ENCODE measurements at regions not wholly inside any gene's neighbourhood (a gene's known extent, or its start where the extent isn't known, plus 50 kb on each side); places are given as distances from the start of the nearest gene placed in this dataset.
"Not testable (repeated sequence)": the region's sequence is repeated elsewhere in the genome, so short reads cannot be mapped to it uniquely, and the experiment has no call there.

DNA sequence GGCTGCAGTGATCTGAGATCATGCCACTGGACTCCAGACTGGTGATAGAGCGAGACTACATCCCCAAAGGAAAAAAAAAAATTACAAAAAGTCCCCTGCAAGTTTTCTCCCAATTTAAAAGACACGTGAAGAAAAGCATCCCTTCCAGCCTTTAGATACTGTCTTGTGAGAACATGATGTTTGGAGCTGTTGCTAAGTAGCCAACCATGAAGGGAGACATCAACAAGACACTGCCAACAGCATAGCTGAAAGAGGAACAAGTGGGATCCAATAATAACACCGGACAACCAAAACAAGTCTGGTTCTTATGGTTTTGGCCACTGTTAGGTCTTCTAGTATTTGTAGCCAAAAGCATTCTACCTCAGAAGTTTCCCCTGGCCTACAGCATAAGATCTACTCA, 118.9 kb upstream of the CCDC180 start:
- H3K4me3 ChIP-seq: no peak overlapping the region
- H3K4me1 ChIP-seq: no peaks in the 10 kb centered on the region
- DNase-seq (ENCODE audit: low spot score in 2 of 2): no peak
- H3K27me3 ChIP-seq: no peaks in the 10 kb centered on the region
- no peaks in the 10 kb centered on the region for H3K9me3 ChIP-seq
- no peaks in the 10 kb centered on the region for H3K36me3 ChIP-seq
- intact Hi-C loops (cut with DNase I; ENCODE audit: low total_unique reads): no loop called here
- TF ChIP-seq, protein P1, sequence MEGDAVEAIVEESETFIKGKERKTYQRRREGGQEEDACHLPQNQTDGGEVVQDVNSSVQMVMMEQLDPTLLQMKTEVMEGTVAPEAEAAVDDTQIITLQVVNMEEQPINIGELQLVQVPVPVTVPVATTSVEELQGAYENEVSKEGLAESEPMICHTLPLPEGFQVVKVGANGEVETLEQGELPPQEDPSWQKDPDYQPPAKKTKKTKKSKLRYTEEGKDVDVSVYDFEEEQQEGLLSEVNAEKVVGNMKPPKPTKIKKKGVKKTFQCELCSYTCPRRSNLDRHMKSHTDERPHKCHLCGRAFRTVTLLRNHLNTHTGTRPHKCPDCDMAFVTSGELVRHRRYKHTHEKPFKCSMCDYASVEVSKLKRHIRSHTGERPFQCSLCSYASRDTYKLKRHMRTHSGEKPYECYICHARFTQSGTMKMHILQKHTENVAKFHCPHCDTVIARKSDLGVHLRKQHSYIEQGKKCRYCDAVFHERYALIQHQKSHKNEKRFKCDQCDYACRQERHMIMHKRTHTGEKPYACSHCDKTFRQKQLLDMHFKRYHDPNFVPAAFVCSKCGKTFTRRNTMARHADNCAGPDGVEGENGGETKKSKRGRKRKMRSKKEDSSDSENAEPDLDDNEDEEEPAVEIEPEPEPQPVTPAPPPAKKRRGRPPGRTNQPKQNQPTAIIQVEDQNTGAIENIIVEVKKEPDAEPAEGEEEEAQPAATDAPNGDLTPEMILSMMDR (IDR thresholded peaks at IDR 0.05): no peak
- TF ChIP-seq POLR2AphosphoS5 (IDR thresholded peaks at IDR 0.05): no peak
- no peak for TF ChIP-seq POLR2A (IDR thresholded peaks at IDR 0.05)
- H3K27ac ChIP-seq: no peak overlapping the region

DNA sequence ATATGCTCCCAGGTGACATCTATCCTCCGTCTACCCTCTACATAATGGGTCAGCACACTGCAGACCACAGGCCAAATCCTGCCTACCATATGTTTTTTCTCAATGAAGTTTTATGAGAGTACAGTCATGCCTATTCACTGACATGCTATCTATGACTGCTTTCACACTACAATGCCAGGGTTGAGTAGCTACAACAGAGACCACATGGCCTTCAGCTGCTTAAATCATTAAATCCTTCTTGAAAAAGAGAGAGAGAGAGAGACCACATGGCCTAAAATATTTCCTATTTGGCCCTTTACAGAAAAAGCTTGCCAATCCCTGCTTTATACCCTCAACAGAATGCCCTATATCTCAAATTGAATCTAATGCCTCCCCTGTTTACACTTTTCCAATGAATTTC, 119.8 kb upstream of the CCDC180 start:
- DNase-seq (ENCODE audit: low spot score in 2 of 2); H3K4me1 ChIP-seq; H3K4me3 ChIP-seq; H3K36me3 ChIP-seq; H3K9me3 ChIP-seq; intact Hi-C loops (cut with DNase I; ENCODE audit: low total_unique reads); H3K27ac ChIP-seq; H3K27me3 ChIP-seq: not testable (repeated sequence)

DNA sequence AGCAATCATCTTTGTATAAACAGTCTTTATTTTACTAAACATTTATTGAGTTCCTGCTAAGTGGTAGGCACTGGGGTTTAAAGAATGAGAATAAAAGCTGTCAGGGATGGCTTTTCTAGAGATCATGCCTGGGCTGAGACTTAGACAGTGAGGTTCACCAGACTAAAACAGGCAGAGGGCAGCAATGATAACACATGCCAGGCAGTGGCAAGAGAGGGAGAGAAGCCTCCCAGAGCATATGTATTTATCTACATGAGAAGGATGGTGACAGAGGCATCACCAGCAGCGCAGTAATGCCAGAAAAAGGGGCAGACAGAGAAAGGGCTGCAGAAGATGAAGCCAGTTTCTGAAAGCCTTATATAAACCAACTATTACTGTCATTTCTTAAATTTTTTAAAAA, 121.0 kb upstream of the CCDC180 start:
- H3K4me3 ChIP-seq: no peak overlapping the region
- no peak overlapping the region for H3K27ac ChIP-seq
- H3K36me3 ChIP-seq: no peaks in the 10 kb centered on the region
- no peaks in the 10 kb centered on the region for H3K27me3 ChIP-seq
- intact Hi-C loops (cut with DNase I; ENCODE audit: low total_unique reads): no loop called here
- TF ChIP-seq POLR2A (IDR thresholded peaks at IDR 0.05) (no peak), POLR2AphosphoS5 (IDR thresholded peaks at IDR 0.05) (no peak)
- TF ChIP-seq, protein P1 (IDR thresholded peaks at IDR 0.05): no peak
- DNase-seq (ENCODE audit: low spot score in 2 of 2): no peak
- H3K9me3 ChIP-seq: no peaks in the 10 kb centered on the region
- no peaks in the 10 kb centered on the region for H3K4me1 ChIP-seq

DNA sequence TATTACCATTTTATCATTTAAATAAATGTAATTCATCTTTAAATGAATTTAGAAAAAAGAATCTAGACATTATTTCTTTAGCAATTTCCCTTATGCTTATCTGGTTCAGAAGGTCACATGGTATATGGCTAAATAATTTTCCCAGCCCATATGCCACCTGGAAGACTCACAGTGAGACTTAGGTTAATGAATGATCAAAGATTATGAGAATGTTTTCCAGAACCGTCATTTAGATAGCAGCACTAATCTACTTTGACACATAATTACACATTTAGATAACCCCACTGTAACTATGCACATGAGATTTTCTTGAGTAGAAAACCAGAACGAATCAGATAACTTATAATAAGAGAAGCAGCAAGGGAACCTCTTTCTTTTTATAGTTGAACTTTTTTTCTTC, 124.9 kb upstream of the CCDC180 start:
- H3K36me3 ChIP-seq; H3K9me3 ChIP-seq; H3K27ac ChIP-seq; DNase-seq (ENCODE audit: low spot score in 2 of 2); H3K4me1 ChIP-seq; H3K27me3 ChIP-seq; intact Hi-C loops (cut with DNase I; ENCODE audit: low total_unique reads); H3K4me3 ChIP-seq: not testable (repeated sequence)

DNA sequence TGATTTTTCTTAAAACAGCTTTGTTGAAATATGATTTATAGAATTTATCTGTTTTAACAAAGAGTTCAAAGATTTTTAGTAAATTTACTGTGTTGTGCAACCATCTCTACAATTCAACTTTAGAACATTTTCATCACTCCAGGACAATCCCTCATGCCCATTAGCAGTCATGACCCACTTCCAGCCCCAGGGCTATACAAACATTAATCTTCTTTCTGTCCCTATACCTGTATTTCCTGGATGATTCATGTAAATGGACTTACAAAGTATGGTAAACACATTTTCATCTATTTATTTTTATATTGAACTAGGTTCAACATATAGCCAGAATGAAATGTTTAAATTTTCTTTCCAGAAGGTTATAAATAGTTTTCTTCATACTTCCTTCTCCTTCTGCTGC, 127.8 kb upstream of the CCDC180 start:
- DNase-seq (ENCODE audit: low spot score in 2 of 2): no peak
- Histone ChIP-seq H3K4me3 (no peak overlapping the region), H3K4me1 (no peaks in the 10 kb centered on the region), H3K36me3 (no peaks in the 10 kb centered on the region), H3K27ac (no peak overlapping the region), H3K27me3 (no peaks in the 10 kb centered on the region), H3K9me3 (no peaks in the 10 kb centered on the region)
- intact Hi-C loops (cut with DNase I; ENCODE audit: low total_unique reads): no loop called here
- TF ChIP-seq, protein P1 (IDR thresholded peaks at IDR 0.05): no peak
- no peak for TF ChIP-seq POLR2A (IDR thresholded peaks at IDR 0.05)
- no peak for TF ChIP-seq POLR2AphosphoS5 (IDR thresholded peaks at IDR 0.05)

DNA sequence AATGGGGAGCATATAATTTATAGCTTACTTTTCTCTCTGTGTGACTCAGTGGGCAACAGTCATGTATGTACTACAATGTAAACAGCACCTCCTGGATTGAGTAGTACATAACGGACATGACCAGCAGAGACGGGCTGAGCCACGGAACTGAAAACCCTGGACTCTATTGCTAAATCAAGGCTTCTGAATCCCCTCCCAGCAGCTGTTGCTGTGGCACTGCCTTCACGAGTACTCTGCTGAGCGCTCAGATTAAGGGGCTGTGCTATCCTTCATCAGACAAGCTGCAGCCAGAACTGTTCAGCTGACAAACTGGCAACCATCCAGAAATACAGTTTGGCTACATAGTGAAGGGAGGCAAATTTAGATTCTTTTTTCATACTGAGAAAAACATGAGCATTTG, 131.3 kb upstream of the CCDC180 start:
- Histone ChIP-seq H3K27me3 (no peaks in the 10 kb centered on the region), H3K36me3 (no peaks in the 10 kb centered on the region), H3K4me3 (no peak overlapping the region), H3K27ac (no peak overlapping the region), H3K9me3 (no peaks in the 10 kb centered on the region), H3K4me1 (no peaks in the 10 kb centered on the region)
- TF ChIP-seq, protein P1 (IDR thresholded peaks at IDR 0.05): no peak
- no peak for TF ChIP-seq POLR2AphosphoS5 (IDR thresholded peaks at IDR 0.05)
- no peak for TF ChIP-seq POLR2A (IDR thresholded peaks at IDR 0.05)
- no peak for DNase-seq (ENCODE audit: low spot score in 2 of 2)
- intact Hi-C loops (cut with DNase I; ENCODE audit: low total_unique reads): no loop called here

DNA sequence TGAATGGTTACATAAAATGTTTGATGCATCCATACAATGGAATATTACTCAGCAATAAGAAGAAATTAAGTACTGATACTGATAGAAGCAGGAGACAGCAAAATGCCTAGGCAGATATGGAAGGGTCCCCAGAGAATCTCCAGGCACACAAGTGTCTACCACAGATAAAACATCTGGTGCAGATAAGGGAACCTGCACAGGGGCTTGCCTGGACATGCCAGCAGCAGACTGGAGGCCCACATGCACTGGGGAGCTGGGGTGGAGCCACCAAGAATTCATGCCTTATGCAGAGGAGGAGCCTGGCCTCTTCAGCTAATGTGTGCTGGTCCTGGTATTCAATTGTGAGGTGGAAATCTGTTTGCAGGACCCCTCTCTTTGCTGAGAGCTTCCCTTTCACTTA, 129.2 kb upstream of the CTSV start:
- DNase-seq (ENCODE audit: low spot score in 2 of 2); H3K27me3 ChIP-seq; H3K9me3 ChIP-seq; H3K4me1 ChIP-seq; H3K36me3 ChIP-seq; H3K4me3 ChIP-seq; intact Hi-C loops (cut with DNase I; ENCODE audit: low total_unique reads); H3K27ac ChIP-seq: not testable (repeated sequence)

DNA sequence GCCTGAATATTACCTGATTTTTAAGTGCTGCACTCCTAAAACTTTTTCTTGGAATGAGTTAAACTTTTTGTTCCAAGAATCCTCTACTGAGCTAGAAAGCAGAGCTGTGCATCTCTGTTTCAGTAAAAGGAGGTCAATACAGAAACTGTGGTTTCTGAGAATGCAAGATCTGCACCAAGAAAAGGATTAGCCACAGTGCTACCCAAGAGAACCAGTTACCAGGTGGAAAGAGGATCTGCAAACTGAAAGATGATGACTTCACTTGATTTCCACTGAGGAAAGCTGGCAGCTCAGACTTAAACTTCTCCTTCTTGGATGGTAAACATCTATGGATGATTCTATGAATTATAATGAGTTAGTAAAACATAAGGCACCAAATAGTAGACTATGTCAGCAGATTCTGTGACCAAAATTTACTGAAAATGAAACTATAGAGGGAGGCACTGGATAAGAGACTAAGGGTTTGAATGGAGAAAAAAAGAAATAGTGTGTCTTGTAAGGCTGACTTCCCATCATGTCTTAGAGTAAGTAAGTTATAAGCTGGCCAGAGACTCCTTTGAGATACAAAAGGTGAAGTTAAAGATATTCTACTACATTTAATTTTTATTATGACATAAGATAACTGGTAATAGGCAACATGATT, 127.7 kb upstream of the CTSV start:
- H3K27ac ChIP-seq; H3K4me1 ChIP-seq; H3K4me3 ChIP-seq; DNase-seq (ENCODE audit: low spot score in 2 of 2); H3K9me3 ChIP-seq; H3K36me3 ChIP-seq; intact Hi-C loops (cut with DNase I; ENCODE audit: low total_unique reads); H3K27me3 ChIP-seq: not testable (repeated sequence)
